Activated CD8-positive, alpha-beta memory T cell treated with anti-CD3 and anti-CD28 coated beads for 36 hours (primary cell): ENCODE measurements at regions not wholly inside any gene's neighbourhood (a gene's known extent, or its start where the extent isn't known, plus 50 kb on each side); places are given as distances from the start of the nearest gene placed in this dataset.
"Not testable (repeated sequence)": the region's sequence is repeated elsewhere in the genome, so short reads cannot be mapped to it uniquely, and the experiment has no call there.

Source experiments
- CTCF ChIA-PET: fragments of 350-600 bp; sonication (Branson Sonifier 250); formaldehyde crosslinking; loops from one replicate; lab custom pipeline; 2021; ENCODE audit warnings: antibody characterized with exemption; lab: Charles Lee
- POLR2A ChIA-PET: fragments of 350-600 bp; sonication (Branson Sonifier 250); formaldehyde crosslinking; loops from one replicate; lab custom pipeline; 2021; ENCODE audit warnings: antibody characterized with exemption; lab: Charles Lee

GRCh38 chr5:40134883-40135520 lies 544.7 kb upstream of the PTGER4 start:
- POLR2A ChIA-PET, result no interaction called here
- CTCF ChIA-PET, result no interaction called here

- CTCF ChIA-PET, result no interaction called here
- POLR2A ChIA-PET, result no interaction called here
These were observed 555.3 kb upstream of the PTGER4 start for GRCh38 chr5:40124367-40124766.

- ChIA-PET CTCF (interaction anchor here (0.6 kb wide), 1 partner anchor 296 kb away, joined by 3 read pairs; no protein-coding TSS in a partner anchor), POLR2A (no interaction called here)
These were observed 558.5 kb upstream of the PTGER4 start for GRCh38 chr5:40121236-40121635.

- ChIA-PET CTCF (no interaction called here), POLR2A (no interaction called here)
These were observed 566.8 kb upstream of the PTGER4 start for GRCh38 chr5:40112875-40113274.

GRCh38 chr5:40111036-40111435 lies 568.7 kb upstream of the PTGER4 start:
- CTCF ChIA-PET, result not testable (repeated sequence)

GRCh38 chr5:40108764-40109390 lies 570.8 kb upstream of the PTGER4 start:
- POLR2A ChIA-PET, result not testable (repeated sequence)

More at GRCh38 chr5:40111036-40111435, 568.7 kb upstream of the PTGER4 start:
- POLR2A ChIA-PET, result not testable (repeated sequence)

GRCh38 chr5:40107786-40108185 lies 571.9 kb upstream of the PTGER4 start:
- CTCF ChIA-PET, POLR2A ChIA-PET: not testable (repeated sequence)

More at GRCh38 chr5:40108764-40109390, 570.8 kb upstream of the PTGER4 start:
- CTCF ChIA-PET, result not testable (repeated sequence)

GRCh38 chr5:40106847-40107246 lies 572.9 kb upstream of the PTGER4 start:
- POLR2A ChIA-PET, result no interaction called here
- CTCF ChIA-PET, result no interaction called here

GRCh38 chr5:40098313-40098712 lies 581.4 kb upstream of the PTGER4 start:
- CTCF ChIA-PET, result no interaction called here
- POLR2A ChIA-PET, result no interaction called here

GRCh38 chr5:40093550-40093949 lies 586.2 kb upstream of the PTGER4 start:
- ChIA-PET POLR2A (no interaction called here), CTCF (no interaction called here)

- CTCF ChIA-PET, result no interaction called here
- POLR2A ChIA-PET, result no interaction called here
These were observed 590.4 kb upstream of the PTGER4 start for GRCh38 chr5:40089269-40089668.

GRCh38 chr5:40084614-40085013 lies 595.1 kb upstream of the PTGER4 start:
- ChIA-PET CTCF (no interaction called here), POLR2A (interaction anchor here (0.6 kb wide), 1 partner anchor 186 kb away, joined by 4 read pairs; no protein-coding TSS in a partner anchor)

GRCh38 chr5:40082313-40082712 lies 597.4 kb upstream of the PTGER4 start:
- ChIA-PET CTCF (no interaction called here), POLR2A (no interaction called here)

GRCh38 chr5:40080191-40080590 lies 599.5 kb upstream of the PTGER4 start:
- ChIA-PET POLR2A (no interaction called here), CTCF (no interaction called here)

- ChIA-PET CTCF (no interaction called here), POLR2A (no interaction called here)
These were observed 600.7 kb upstream of the PTGER4 start for GRCh38 chr5:40078898-40079575.

- CTCF ChIA-PET, result no interaction called here
- POLR2A ChIA-PET, result no interaction called here
These were observed 604.9 kb upstream of the PTGER4 start for GRCh38 chr5:40074826-40075225.

- ChIA-PET CTCF (no interaction called here), POLR2A (no interaction called here)
These were observed 605.8 kb upstream of the PTGER4 start for GRCh38 chr5:40073927-40074326.

GRCh38 chr5:40071870-40072269 lies 607.8 kb upstream of the PTGER4 start:
- CTCF ChIA-PET, result no interaction called here
- POLR2A ChIA-PET, result no interaction called here

- ChIA-PET POLR2A (no interaction called here), CTCF (no interaction called here)
These were observed 613.1 kb upstream of the PTGER4 start for GRCh38 chr5:40066616-40067015.

- POLR2A ChIA-PET, result no interaction called here
- CTCF ChIA-PET, result no interaction called here
These were observed 626.9 kb upstream of the PTGER4 start for GRCh38 chr5:40052808-40053207.

- ChIA-PET POLR2A (no interaction called here), CTCF (no interaction called here)
These were observed 622.0 kb upstream of the DAB2 start for GRCh38 chr5:40046792-40047191.
